Epithelial cell of esophagus (primary cell): ENCODE measurements at regions not wholly inside any gene's neighbourhood (a gene's known extent, or its start where the extent isn't known, plus 50 kb on each side); places are given as distances from the start of the nearest gene placed in this dataset.

Experiments
- DNase-seq: peaks from one replicate; pipeline ENCODE4 v3.0.0; 2010; ENCODE audit warnings: low read depth
- H3K4me3 ChIP-seq: 2 replicates; pipeline ENCODE4 v1.5.1; 2011; ENCODE audit warnings: mild to moderate bottlenecking, low read length, control low read depth
- CTCF ChIP-seq: IDR thresholded peaks from 2 replicates; pipeline ENCODE4 v1.5.1; 2011; ENCODE audit warnings: low read depth, mild to moderate bottlenecking, low read length, control low read depth, inconsistent platforms; ENCODE audit not compliant: insufficient read depth; ENCODE audit errors: missing control alignments

GRCh38 chr16:54510685-54511221 is 224.2 kb upstream of the IRX3 start:
- no peak for DNase-seq
- H3K4me3 ChIP-seq, result no peak overlapping the region
- no peak for TF ChIP-seq CTCF

GRCh38 chr16:54509456-54509855 is 222.9 kb upstream of the IRX3 start:
- TF ChIP-seq CTCF, result no peak
- DNase-seq, result no peak
- H3K4me3 ChIP-seq, result no peak overlapping the region

GRCh38 chr16:54508351-54508750 is 221.8 kb upstream of the IRX3 start:
- H3K4me3 ChIP-seq, result no peak overlapping the region
- DNase-seq, result no peak
- no peak for TF ChIP-seq CTCF

- DNase-seq, result no peak
- no peak for TF ChIP-seq CTCF
- H3K4me3 ChIP-seq, result no peak overlapping the region
These were observed 220.3 kb upstream of the IRX3 start for GRCh38 chr16:54506741-54507500.

- DNase-seq, result no peak
- no peak for TF ChIP-seq CTCF
- H3K4me3 ChIP-seq, result no peak overlapping the region
These were observed 219.6 kb upstream of the IRX3 start for GRCh38 chr16:54506214-54506580.

GRCh38 chr16:54505549-54506213 is 219.1 kb upstream of the IRX3 start:
- no peak overlapping the region for H3K4me3 ChIP-seq
- TF ChIP-seq CTCF, result no peak
- no peak for DNase-seq

- TF ChIP-seq CTCF, result no peak
- DNase-seq, result no peak
- H3K4me3 ChIP-seq, result no peak overlapping the region
These were observed 217.8 kb upstream of the IRX3 start for GRCh38 chr16:54504372-54504771.
